GM18519 (cell line): ENCODE measurements at regions not wholly inside any gene's neighbourhood (a gene's known extent, or its start where the extent isn't known, plus 50 kb on each side); places are given as distances from the start of the nearest gene placed in this dataset.

ENCODE experiments used
- ATAC-seq: cut with Tn5 transposase; IDR thresholded peaks from one replicate; pipeline ENCODE4 v1.9.1; 2021; ENCODE audit warnings: mild to moderate bottlenecking, moderate library complexity; ENCODE audit not compliant: unreplicated experiment, low FRiP score

- no peak for ATAC-seq
Observed at GRCh38 chr12:115666168-115666567, 611.3 kb downstream of the MED13L start.

- ATAC-seq, result no peak
Observed at GRCh38 chr12:115661112-115661511, 616.4 kb downstream of the MED13L start.

- no peak for ATAC-seq
Observed at GRCh38 chr12:115660211-115660805, 617.2 kb downstream of the MED13L start.

- no peak for ATAC-seq
Observed at GRCh38 chr12:115659422-115659821, 618.1 kb downstream of the MED13L start.

GRCh38 chr12:115657081-115658013 lies 620.1 kb downstream of the MED13L start:
- ATAC-seq, result no peak

- no peak for ATAC-seq
Observed at GRCh38 chr12:115650026-115650425, 627.5 kb downstream of the MED13L start.

- no peak for ATAC-seq
Observed at GRCh38 chr12:115648463-115648862, 629.0 kb downstream of the MED13L start.

- ATAC-seq, result no peak
Observed at GRCh38 chr12:115646210-115646609, 631.3 kb downstream of the MED13L start.

GRCh38 chr12:115640929-115641328 lies 636.6 kb downstream of the MED13L start:
- ATAC-seq, result no peak

- no peak for ATAC-seq
Observed at GRCh38 chr12:115639648-115640012, 637.9 kb downstream of the MED13L start.

- ATAC-seq, result no peak
Observed at GRCh38 chr12:115638733-115639647, 638.5 kb downstream of the MED13L start.

- ATAC-seq, result no peak
Observed at GRCh38 chr12:115636546-115636945, 640.9 kb downstream of the MED13L start.

GRCh38 chr12:115632308-115632707 lies 645.2 kb downstream of the MED13L start:
- no peak for ATAC-seq

- no peak for ATAC-seq
Observed at GRCh38 chr12:115630136-115630535, 647.4 kb downstream of the MED13L start.

- ATAC-seq, result no peak
Observed at GRCh38 chr12:115626210-115626609, 651.3 kb downstream of the MED13L start.

GRCh38 chr12:115623764-115624334 lies 653.6 kb downstream of the MED13L start:
- ATAC-seq, result no peak

GRCh38 chr12:115623275-115623674 lies 654.2 kb downstream of the MED13L start:
- no peak for ATAC-seq

GRCh38 chr12:115620816-115621215 lies 656.7 kb downstream of the MED13L start:
- no peak for ATAC-seq

- no peak for ATAC-seq
Observed at GRCh38 chr12:115619889-115620288, 657.6 kb downstream of the MED13L start.

GRCh38 chr12:115619061-115619460 lies 658.4 kb downstream of the MED13L start:
- ATAC-seq, result no peak

GRCh38 chr12:115618105-115618504 lies 659.4 kb downstream of the MED13L start:
- ATAC-seq, result no peak
